GM10248 (cell line): ENCODE measurements at regions not wholly inside any gene's neighbourhood (a gene's known extent, or its start where the extent isn't known, plus 50 kb on each side); places are given as distances from the start of the nearest gene placed in this dataset.

Experiments used
- CTCF ChIA-PET: fragments of 300-600 bp; sonication (Branson Sonifier 250); formaldehyde crosslinking; extraction: SDS; loops from one replicate; lab custom pipeline; 2021; ENCODE audit warnings: antibody characterized with exemption; lab: Yijun Ruan, JAX
- POLR2A ChIA-PET: fragments of 350-650 bp; sonication (Branson Sonifier 250); formaldehyde crosslinking; extraction: SDS; loops from one replicate; lab custom pipeline; 2020; ENCODE audit warnings: antibody characterized with exemption; lab: Yijun Ruan, JAX
- DNase-seq: peaks from one replicate; pipeline ENCODE4 v3.0.0; 2012; ENCODE audit errors: extremely low spot score
- TF ChIP-seq, protein P1 (sequence below): IDR thresholded peaks from 2 replicates; pipeline ENCODE4 v1.5.1; 2012; ENCODE audit warnings: mild to moderate bottlenecking, low read depth; ENCODE audit errors: extremely low read depth, missing control alignments, control extremely low read depth

DNA sequence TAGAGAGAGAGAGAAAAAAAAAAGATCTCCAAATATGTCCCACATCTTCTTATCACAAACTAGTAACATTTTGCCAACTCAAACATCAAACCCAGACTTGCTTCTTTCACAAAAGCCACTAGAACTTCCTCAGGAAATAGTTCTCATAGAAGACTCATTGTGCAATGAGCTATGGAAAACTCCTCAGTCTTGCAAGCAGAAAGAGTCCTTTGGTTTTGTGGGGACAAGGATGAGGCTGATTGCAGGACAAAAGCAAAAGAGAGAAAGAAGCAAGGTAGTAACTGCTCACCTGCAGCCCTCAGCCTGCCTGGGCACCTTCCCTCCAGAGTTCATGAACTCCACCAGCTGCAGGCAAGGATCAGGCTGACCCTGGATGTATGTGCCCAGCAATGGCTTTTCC, 399.0 kb downstream of the IRX1 start:
- DNase-seq, result no peak

DNA sequence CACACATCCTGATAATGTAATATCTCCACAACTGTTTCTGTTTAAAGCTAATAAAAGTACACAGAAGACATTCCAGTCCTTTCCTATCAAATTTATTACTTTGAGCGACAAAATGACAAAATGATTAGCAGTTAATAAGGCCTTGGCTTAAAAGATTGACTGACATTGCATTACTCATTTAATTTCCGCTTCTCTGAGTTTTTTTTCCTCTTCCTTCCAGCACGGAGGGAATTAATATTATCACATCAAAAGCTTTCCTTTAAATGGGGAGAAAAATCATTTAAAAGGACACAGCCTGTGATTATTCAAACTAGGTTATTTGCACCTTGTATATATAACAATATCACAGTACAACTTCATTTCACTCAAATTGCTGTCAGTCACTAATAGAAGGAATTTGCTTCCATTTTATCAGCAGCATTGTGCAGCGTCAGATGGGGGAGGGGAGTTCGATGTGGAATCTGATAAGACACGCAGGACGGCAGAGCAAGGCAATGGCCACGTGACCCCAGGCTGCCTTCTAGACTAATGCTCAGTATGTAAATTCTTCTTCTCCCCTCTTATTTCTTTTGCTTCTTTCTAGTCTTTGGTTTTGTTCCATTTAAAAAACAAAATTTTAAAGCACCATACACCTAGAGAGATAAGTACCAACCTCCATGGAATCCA, 400.5 kb downstream of the IRX1 start:
- TF ChIP-seq, protein P1, sequence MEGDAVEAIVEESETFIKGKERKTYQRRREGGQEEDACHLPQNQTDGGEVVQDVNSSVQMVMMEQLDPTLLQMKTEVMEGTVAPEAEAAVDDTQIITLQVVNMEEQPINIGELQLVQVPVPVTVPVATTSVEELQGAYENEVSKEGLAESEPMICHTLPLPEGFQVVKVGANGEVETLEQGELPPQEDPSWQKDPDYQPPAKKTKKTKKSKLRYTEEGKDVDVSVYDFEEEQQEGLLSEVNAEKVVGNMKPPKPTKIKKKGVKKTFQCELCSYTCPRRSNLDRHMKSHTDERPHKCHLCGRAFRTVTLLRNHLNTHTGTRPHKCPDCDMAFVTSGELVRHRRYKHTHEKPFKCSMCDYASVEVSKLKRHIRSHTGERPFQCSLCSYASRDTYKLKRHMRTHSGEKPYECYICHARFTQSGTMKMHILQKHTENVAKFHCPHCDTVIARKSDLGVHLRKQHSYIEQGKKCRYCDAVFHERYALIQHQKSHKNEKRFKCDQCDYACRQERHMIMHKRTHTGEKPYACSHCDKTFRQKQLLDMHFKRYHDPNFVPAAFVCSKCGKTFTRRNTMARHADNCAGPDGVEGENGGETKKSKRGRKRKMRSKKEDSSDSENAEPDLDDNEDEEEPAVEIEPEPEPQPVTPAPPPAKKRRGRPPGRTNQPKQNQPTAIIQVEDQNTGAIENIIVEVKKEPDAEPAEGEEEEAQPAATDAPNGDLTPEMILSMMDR, result no peak
- ChIA-PET CTCF (no interaction called here), POLR2A (no interaction called here)
- no peak for DNase-seq

More for the DNA sequence above, 399.0 kb downstream of the IRX1 start:
- TF ChIP-seq, protein P1, result no peak
- ChIA-PET CTCF (no interaction called here), POLR2A (no interaction called here)

DNA sequence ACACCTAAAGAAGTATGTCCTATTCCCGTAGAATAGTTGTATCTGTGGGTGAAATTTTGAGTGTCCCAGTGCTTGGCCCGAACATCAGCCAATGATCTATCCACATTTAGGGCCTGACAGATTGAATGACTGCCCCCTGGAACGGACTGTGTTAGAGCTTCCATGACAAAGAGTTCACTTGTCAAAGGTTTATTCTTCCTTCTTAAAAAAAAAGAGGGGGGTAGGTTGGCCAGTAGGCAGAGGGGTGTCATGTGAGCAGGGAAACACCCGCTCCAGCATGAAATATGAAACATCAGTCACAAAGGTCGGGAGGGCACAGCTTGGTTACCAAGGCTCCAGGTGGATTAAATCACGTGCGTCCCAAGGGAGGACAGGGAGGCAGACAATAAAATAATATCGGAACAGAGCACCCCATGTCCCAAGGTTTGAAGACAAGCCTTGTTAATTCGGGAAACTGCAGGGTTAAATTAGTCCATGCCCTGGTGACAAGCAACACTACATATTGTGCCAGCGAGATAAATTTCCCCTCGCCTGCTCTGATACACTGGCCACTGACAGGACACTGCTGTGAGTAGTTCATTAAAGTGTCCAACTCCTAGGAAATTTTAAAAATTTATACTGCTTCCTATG, 401.2 kb downstream of the IRX1 start:
- ChIA-PET CTCF (no interaction called here), POLR2A (no interaction called here)
- TF ChIP-seq, protein P1, result no peak
- no peak for DNase-seq

DNA sequence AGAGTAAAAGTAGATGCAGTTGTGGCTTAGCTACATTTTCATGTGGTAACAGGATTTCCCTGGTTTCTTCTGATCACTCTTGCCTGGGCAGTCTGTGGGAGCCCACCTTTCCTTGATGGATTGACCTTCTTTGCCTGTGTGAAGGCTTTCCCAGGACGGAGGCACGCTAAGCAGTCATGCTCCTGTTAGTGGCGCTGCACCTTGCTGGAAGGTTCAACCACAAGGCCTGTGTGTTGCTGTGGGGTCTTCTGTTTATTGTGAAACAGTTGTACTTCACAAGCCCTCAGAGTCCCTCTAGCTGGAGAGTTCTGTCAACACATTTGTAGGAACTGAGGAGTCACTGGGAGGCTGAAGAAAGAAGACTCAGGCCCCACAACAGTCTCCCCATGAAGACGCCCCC, 402.0 kb downstream of the IRX1 start:
- no peak for DNase-seq
- ChIA-PET CTCF (no interaction called here), POLR2A (no interaction called here)
- TF ChIP-seq, protein P1, result no peak

DNA sequence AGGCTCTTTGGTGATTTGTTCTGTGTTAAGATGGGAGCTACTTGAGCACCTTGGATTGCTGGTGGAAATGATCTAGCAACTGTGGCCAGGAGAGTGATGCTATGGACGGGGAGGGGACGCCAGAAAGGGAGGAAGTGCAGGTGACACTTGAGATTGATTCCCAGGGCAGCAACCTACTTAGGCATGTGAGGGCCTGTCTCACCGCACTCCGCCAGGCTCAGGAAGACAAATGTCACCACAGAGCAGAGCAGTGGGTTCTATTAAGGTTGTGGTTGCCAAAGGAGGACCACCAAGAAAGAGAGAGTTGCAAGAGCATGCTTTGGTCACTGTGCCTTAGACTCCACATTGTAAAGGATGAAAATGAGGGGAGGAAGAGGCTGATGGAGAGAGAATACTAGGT, 404.3 kb downstream of the IRX1 start:
- no peak for DNase-seq
- POLR2A ChIA-PET, result no interaction called here
- CTCF ChIA-PET, result no interaction called here
- TF ChIP-seq, protein P1, result no peak

DNA sequence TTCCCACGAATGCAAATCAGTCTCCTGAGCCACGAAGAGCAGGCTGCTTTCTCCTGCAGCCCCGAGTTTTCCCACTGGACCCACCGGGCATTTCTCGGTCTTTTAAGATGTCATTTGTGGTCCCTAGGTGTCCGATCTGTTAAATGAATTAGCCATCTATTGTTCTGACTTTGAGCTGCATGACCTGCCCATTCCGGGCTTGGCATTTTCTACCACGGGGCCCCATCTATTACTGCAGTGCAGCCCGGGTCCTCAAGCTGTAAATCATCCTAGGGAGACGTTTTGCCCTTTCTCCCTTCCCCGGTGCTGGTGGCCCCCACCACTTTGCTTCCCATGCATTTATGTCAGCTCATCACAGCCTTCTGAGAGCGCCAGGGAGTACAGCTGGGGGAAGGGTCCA, 405.4 kb downstream of the IRX1 start:
- TF ChIP-seq, protein P1, result no peak
- POLR2A ChIA-PET, result no interaction called here
- CTCF ChIA-PET, result no interaction called here
- DNase-seq, result no peak
